CD4-positive, CD25-positive, alpha-beta regulatory T cell (primary cell): ENCODE measurements at regions not wholly inside any gene's neighbourhood (a gene's known extent, or its start where the extent isn't known, plus 50 kb on each side); places are given as distances from the start of the nearest gene placed in this dataset.

Experiments used
- ATAC-seq, 2 donors: fragments of 150-1000 bp; cut with Tn5 transposase; one replicate each; pipeline ENCODE4 v1.10.0; 2021; ENCODE audit warnings: low read depth in 2 of 2, moderate number of reproducible peaks in 2 of 2, moderate library complexity in 1 of 2
- DNase-seq, 3 donors: peaks; one replicate each; pipeline versions ENCODE4 v3.0.0 to v3.0.0-alpha.2; 2012 to 2022; ENCODE audit warnings: mixed read lengths in 1 of 3
- H3K27ac ChIP-seq: one replicate; pipeline ENCODE4 v1.7.0; 2013; ENCODE audit warnings: mild to moderate bottlenecking, low read length; ENCODE audit not compliant: insufficient read depth, poor library complexity, severe bottlenecking
- H3K27me3 ChIP-seq: one replicate; pipeline ENCODE4 v1.7.0; 2013; ENCODE audit warnings: low read length; ENCODE audit not compliant: control insufficient read depth, insufficient read depth
- H3K36me3 ChIP-seq: one replicate; pipeline ENCODE4 v1.7.0; 2013; ENCODE audit warnings: mild to moderate bottlenecking, low read length, moderate library complexity; ENCODE audit not compliant: control insufficient read depth, insufficient read depth
- H3K4me1 ChIP-seq: 2 replicates; pipeline ENCODE4 v1.7.0; 2013; ENCODE audit warnings: mild to moderate bottlenecking, low read length; ENCODE audit not compliant: insufficient read depth, control insufficient read depth, poor library complexity, severe bottlenecking
- H3K4me3 ChIP-seq: one replicate; pipeline ENCODE4 v1.7.0; 2013; ENCODE audit warnings: low read depth, mild to moderate bottlenecking, low read length, moderate library complexity
- H3K9me3 ChIP-seq, 2 experiments: 1 replicate in 1 of 2; 2 replicates in 1 of 2; pipeline ENCODE4 v1.7.0; 2013; ENCODE audit warnings: low read length in 2 of 2, mild to moderate bottlenecking in 1 of 2, moderate library complexity in 1 of 2; ENCODE audit not compliant: control insufficient read depth in 2 of 2
- H3K27ac Mint-ChIP-seq, 3 donors: one replicate each; pipeline ENCODE4 v1.8.0; 2020 to 2022; ENCODE audit warnings: mild to moderate bottlenecking in 3 of 3, mixed read lengths in 3 of 3, moderate library complexity in 2 of 3
- H3K27me3 Mint-ChIP-seq: one replicate; pipeline ENCODE4 v1.8.0; 2022; ENCODE audit warnings: mild to moderate bottlenecking, mixed read lengths
- H3K36me3 Mint-ChIP-seq: one replicate; pipeline ENCODE4 v1.8.0; 2020; ENCODE audit warnings: mixed read lengths
- H3K4me1 Mint-ChIP-seq, 4 donors: one replicate each; pipeline ENCODE4 v1.8.0; 2020 to 2022; ENCODE audit warnings: mixed read lengths in 4 of 4, mild to moderate bottlenecking in 1 of 4
- H3K4me3 Mint-ChIP-seq, 4 donors: one replicate each; pipeline ENCODE4 v1.8.0; 2020 to 2022; ENCODE audit warnings: mild to moderate bottlenecking in 4 of 4, mixed read lengths in 4 of 4, moderate library complexity in 3 of 4
- H3K9me3 Mint-ChIP-seq, 7 donors: one replicate each; pipeline ENCODE4 v1.8.0; 2020 to 2022; ENCODE audit warnings: mixed read lengths in 7 of 7, mild to moderate bottlenecking in 3 of 7, moderate library complexity in 2 of 7

DNA sequence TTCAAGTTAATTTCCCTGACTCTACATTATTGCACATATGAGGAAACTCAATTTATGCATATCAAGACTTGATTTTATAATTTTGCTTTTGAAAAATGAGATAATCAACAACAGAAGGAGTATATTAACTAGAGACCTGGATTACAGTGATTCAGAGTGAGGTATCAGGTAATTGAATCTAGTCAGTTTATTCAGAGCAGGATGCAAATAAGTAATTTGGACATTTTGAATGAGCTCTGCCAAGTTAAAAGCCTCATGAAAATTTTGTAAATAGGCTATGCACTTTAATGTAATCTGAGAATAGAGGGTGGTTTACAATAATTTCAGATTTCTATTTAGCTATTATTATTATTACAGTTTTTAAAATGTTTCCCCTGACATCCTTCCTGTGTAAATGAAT is 203.7 kb upstream of the EMCN start:
- H3K4me3 Mint-ChIP-seq: no peak overlapping the region
- H3K9me3 Mint-ChIP-seq: peaks cover 0 to 7% (median 2%) of the 10 kb centered on the region in 7 donors
- no peaks in the 10 kb centered on the region for H3K4me1 ChIP-seq
- H3K9me3 ChIP-seq: no peaks in the 10 kb centered on the region
- no peak for ATAC-seq
- H3K27me3 ChIP-seq: peaks cover 3% of the 10 kb centered on the region
- no peak for DNase-seq
- peaks cover 25% of the 10 kb centered on the region for H3K27me3 Mint-ChIP-seq
- H3K36me3 ChIP-seq: no peaks in the 10 kb centered on the region
- no peaks in the 10 kb centered on the region for H3K36me3 Mint-ChIP-seq
- no peak overlapping the region for H3K4me3 ChIP-seq
- no peak overlapping the region for H3K27ac Mint-ChIP-seq
- H3K4me1 Mint-ChIP-seq: peaks cover 0 to 5% (median 0%) of the 10 kb centered on the region in 4 donors
- no peak overlapping the region for H3K27ac ChIP-seq

DNA sequence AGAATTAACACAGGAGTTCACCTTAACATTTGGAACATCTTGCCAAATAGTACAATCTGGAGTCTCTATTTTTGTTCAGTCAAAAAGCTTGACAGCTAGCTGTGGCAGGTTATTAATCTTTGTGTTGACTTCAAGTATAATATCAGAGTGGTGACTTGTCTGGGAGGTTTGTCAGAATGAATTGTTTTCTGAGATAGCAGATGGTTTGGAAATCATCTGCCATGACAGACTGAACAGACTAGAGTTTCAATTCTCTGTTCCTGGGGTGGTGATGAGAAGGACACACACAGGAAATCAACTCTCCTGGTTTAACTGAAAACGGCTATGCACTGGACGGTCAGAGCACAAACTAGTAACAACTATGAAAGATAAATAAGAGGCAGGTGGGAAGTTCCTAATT is 203.3 kb upstream of the EMCN start:
- Mint-ChIP-seq H3K9me3 (peaks cover 0 to 7% (median 2%) of the 10 kb centered on the region in 7 donors), H3K27ac (no peak overlapping the region), H3K4me3 (no peak overlapping the region), H3K27me3 (peaks cover 25% of the 10 kb centered on the region), H3K4me1 (peaks cover 0 to 5% (median 0%) of the 10 kb centered on the region in 4 donors), H3K36me3 (no peaks in the 10 kb centered on the region)
- H3K4me1 ChIP-seq: no peaks in the 10 kb centered on the region
- peaks cover 3% of the 10 kb centered on the region for H3K27me3 ChIP-seq
- H3K9me3 ChIP-seq: no peaks in the 10 kb centered on the region
- no peak overlapping the region for H3K27ac ChIP-seq
- no peak overlapping the region for H3K4me3 ChIP-seq
- ATAC-seq: no peak
- H3K36me3 ChIP-seq: no peaks in the 10 kb centered on the region
- no peak for DNase-seq

DNA sequence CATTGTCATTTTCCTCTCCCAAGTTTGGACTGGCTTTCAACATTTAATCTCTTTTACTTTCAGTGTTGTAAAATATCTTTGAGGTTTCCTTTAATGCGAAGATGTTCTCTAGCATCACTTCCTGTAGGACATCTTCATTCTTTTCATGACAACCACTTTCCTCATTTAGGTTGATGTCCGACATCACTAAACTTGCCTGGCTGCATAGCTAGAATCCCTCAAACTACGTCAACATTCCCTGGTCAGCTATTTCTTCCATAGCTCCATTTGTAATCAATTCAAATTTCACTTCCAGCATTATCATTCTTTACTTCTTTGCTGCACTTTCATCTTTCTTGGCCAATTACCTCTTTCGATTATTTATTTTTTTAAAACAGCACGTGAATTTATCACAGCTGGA is 198.6 kb upstream of the EMCN start:
- H3K36me3 Mint-ChIP-seq: no peaks in the 10 kb centered on the region
- H3K4me3 Mint-ChIP-seq: no peak overlapping the region
- H3K27me3 ChIP-seq: no peaks in the 10 kb centered on the region

DNA sequence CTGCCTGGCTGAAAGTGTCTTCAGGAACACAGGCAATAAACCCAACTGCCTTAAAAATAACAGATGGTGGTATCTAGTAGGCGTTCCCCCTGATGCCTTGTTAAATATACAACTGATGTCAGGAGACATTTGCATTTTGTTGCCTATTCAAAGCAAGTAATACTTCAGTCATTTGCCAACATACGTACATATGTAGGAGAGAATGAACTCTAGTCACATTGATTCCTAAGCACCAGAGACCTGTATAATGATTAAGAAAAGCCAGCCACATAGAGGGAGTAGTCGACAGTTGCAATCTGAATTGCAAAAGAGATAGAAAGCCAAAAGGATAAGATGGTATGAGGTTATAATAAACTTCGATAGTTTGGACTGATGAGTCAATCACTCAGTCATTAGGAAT is 191.0 kb upstream of the EMCN start:
- Histone ChIP-seq H3K27ac (no peak overlapping the region), H3K4me3 (no peak overlapping the region), H3K9me3 (no peaks in the 10 kb centered on the region), H3K27me3 (no peaks in the 10 kb centered on the region), H3K4me1 (no peaks in the 10 kb centered on the region), H3K36me3 (no peaks in the 10 kb centered on the region)
- no peak overlapping the region for H3K4me3 Mint-ChIP-seq
- H3K36me3 Mint-ChIP-seq: no peaks in the 10 kb centered on the region
- H3K4me1 Mint-ChIP-seq: no peaks in the 10 kb centered on the region
- ATAC-seq: no peak
- H3K9me3 Mint-ChIP-seq: peaks cover 0 to 10% (median 0%) of the 10 kb centered on the region in 7 donors
- H3K27ac Mint-ChIP-seq: no peak overlapping the region
- DNase-seq: no peak
- H3K27me3 Mint-ChIP-seq: no peaks in the 10 kb centered on the region

More for the DNA sequence above, 198.6 kb upstream of the EMCN start:
- Histone ChIP-seq H3K27ac (no peak overlapping the region), H3K9me3 (no peaks in the 10 kb centered on the region), H3K36me3 (no peaks in the 10 kb centered on the region), H3K4me1 (no peaks in the 10 kb centered on the region), H3K4me3 (no peak overlapping the region)
- Mint-ChIP-seq H3K27ac (no peak overlapping the region), H3K9me3 (peaks cover 0 to 12% (median 5%) of the 10 kb centered on the region in 7 donors), H3K4me1 (peaks cover 0 to 5% (median 0%) of the 10 kb centered on the region in 4 donors), H3K27me3 (peaks cover 12% of the 10 kb centered on the region)
- DNase-seq: no peak
- ATAC-seq: no peak

DNA sequence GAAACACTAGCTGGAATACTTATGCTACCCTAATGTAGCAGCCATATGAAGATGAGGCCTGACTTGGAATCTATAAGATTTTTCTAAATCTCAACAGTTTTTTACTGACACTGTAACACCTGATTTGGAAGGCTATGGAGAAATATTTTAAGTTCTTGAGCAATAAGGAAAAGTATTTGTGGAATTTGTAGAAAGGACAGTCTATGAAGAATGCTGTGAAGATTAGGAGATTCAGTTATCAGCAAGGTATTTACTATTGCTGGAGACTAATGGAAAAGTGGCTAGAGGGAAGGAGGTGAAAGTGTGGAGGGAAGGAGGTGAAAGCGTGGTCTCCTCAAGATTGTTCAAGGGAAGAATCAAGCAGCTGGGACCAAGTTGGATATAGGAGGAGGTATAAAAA is 190.0 kb upstream of the EMCN start:
- peaks cover 0 to 9% (median 0%) of the 10 kb centered on the region in 7 donors for H3K9me3 Mint-ChIP-seq
- Histone ChIP-seq H3K9me3 (no peaks in the 10 kb centered on the region), H3K4me1 (no peaks in the 10 kb centered on the region), H3K27me3 (no peaks in the 10 kb centered on the region), H3K36me3 (no peaks in the 10 kb centered on the region), H3K4me3 (no peak overlapping the region), H3K27ac (no peak overlapping the region)
- H3K27ac Mint-ChIP-seq: no peak overlapping the region
- H3K36me3 Mint-ChIP-seq: no peaks in the 10 kb centered on the region
- H3K27me3 Mint-ChIP-seq: no peaks in the 10 kb centered on the region
- no peak for ATAC-seq
- H3K4me1 Mint-ChIP-seq: no peaks in the 10 kb centered on the region
- no peak for DNase-seq
- H3K4me3 Mint-ChIP-seq: no peak overlapping the region

DNA sequence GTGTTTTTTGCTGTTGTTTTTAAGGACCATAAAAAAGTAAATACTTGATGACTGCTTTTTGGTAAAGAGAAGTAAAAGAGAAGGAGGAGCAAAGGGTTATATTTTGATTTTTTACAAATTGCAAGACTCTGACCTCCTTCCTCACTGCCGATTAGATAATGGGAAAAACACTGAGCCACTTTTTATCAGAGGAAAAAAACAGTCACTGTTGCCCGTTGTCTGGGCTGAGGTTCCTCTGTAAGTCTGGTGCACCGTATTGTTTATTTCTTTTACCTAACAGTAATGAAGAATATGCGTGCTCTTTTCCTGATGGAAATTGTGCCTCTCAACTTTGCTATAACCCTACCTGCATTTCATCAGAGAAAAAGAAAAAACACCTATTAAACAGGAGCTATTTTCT is 178.7 kb upstream of the EMCN start:
- Histone ChIP-seq H3K36me3 (no peaks in the 10 kb centered on the region), H3K4me3 (no peak overlapping the region), H3K9me3 (no peaks in the 10 kb centered on the region), H3K27ac (no peak overlapping the region), H3K4me1 (no peaks in the 10 kb centered on the region), H3K27me3 (no peaks in the 10 kb centered on the region)
- Mint-ChIP-seq H3K4me3 (no peak overlapping the region), H3K4me1 (no peaks in the 10 kb centered on the region), H3K27me3 (peaks cover 9% of the 10 kb centered on the region), H3K27ac (no peak overlapping the region), H3K36me3 (no peaks in the 10 kb centered on the region), H3K9me3 (peaks cover 0 to 5% (median 0%) of the 10 kb centered on the region in 7 donors)
- ATAC-seq (no peak), DNase-seq (no peak)

DNA sequence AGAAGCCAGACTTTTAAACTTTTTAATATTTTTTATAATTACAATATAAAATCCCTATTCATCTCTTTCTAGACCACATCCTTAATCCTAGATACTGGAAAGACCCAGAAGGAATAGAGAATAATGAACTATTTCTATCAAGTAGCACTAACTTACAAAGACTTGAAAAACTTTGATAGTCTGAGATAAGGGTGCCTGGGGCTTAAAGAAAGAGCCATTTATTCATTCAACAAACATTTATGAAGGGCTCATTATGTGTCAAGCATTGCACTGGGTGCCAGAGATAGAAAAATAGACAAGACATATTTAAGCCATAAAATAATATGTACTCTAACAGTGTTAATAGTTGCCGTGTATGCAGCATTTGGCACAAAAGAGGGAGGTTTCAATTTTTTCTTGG is 178.0 kb upstream of the EMCN start:
- ATAC-seq (no peak), DNase-seq (no peak)
- Histone ChIP-seq H3K4me1 (no peaks in the 10 kb centered on the region), H3K27me3 (no peaks in the 10 kb centered on the region), H3K36me3 (no peaks in the 10 kb centered on the region), H3K9me3 (no peaks in the 10 kb centered on the region), H3K4me3 (no peak overlapping the region), H3K27ac (no peak overlapping the region)
- Mint-ChIP-seq H3K36me3 (no peaks in the 10 kb centered on the region), H3K4me1 (no peaks in the 10 kb centered on the region), H3K9me3 (peaks cover 0 to 5% (median 0%) of the 10 kb centered on the region in 7 donors), H3K4me3 (no peak overlapping the region), H3K27ac (no peak overlapping the region), H3K27me3 (peaks cover 9% of the 10 kb centered on the region)

DNA sequence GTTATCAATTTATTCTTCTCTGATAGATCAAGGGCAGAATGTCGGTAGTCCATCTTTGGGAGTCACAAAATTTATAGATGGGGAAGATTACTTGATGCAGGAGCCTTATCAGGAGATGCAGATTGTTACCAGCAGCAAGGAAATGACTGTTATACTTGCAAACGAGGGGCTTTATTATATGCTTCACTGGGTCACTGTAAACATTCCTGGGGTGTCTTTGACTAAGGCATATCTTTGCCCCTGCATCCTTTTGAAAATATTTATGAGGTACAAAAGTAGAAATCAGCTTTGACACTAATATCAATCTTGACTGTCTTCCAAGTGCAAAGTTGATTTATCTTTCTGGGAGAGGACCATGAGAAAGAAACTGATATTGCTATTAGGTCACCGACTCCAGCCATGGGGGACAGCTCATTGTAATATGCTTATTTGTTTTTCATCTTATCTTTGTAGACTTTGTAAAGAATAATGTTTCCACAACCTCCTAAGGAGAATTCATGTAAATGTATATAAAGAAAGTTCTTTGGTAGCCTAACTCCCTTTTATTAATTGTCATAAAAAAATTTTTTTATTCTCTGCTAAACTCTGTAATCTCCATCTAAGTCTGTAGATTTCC is 177.3 kb upstream of the EMCN start:
- Histone ChIP-seq H3K9me3 (no peaks in the 10 kb centered on the region), H3K4me3 (no peak overlapping the region), H3K27ac (no peak overlapping the region), H3K4me1 (no peaks in the 10 kb centered on the region), H3K36me3 (no peaks in the 10 kb centered on the region), H3K27me3 (no peaks in the 10 kb centered on the region)
- peaks cover 9% of the 10 kb centered on the region for H3K27me3 Mint-ChIP-seq
- ATAC-seq: no peak
- H3K4me1 Mint-ChIP-seq: no peaks in the 10 kb centered on the region
- no peaks in the 10 kb centered on the region for H3K36me3 Mint-ChIP-seq
- no peak overlapping the region for H3K4me3 Mint-ChIP-seq
- H3K27ac Mint-ChIP-seq: no peak overlapping the region
- no peak for DNase-seq
- peaks cover 0 to 5% (median 0%) of the 10 kb centered on the region in 7 donors for H3K9me3 Mint-ChIP-seq
